GM19240 (cell line): ENCODE measurements at regions not wholly inside any gene's neighbourhood (a gene's known extent, or its start where the extent isn't known, plus 50 kb on each side); places are given as distances from the start of the nearest gene placed in this dataset.
"Not testable (repeated sequence)": the region's sequence is repeated elsewhere in the genome, so short reads cannot be mapped to it uniquely, and the experiment has no call there.

ENCODE experiments used
- DNase-seq: peaks from one replicate; pipeline ENCODE4 v3.0.0; 2011; ENCODE audit warnings: low spot score; ENCODE audit not compliant: insufficient read length

GRCh38 chr6:2317498-2317897, 72.1 kb upstream of the GMDS start:
- not testable (repeated sequence) for DNase-seq

GRCh38 chr6:2314641-2315040, 69.2 kb upstream of the GMDS start:
- no peak for DNase-seq

GRCh38 chr6:2310042-2310441, 64.6 kb upstream of the GMDS start:
- no peak for DNase-seq

GRCh38 chr6:2309122-2309521, 63.7 kb upstream of the GMDS start:
- DNase-seq: no peak

GRCh38 chr6:2307799-2308198, 62.4 kb upstream of the GMDS start:
- no peak for DNase-seq

- DNase-seq: no peak
These were observed 60.5 kb upstream of the GMDS start for GRCh38 chr6:2305951-2306350.

GRCh38 chr6:2302482-2302881, 57.1 kb upstream of the GMDS start:
- not testable (repeated sequence) for DNase-seq

- no peak for DNase-seq
These were observed 51.4 kb upstream of the GMDS start for GRCh38 chr6:2296781-2297180.
